Choroid plexus epithelial cell (primary cell): ENCODE measurements at regions not wholly inside any gene's neighbourhood (a gene's known extent, or its start where the extent isn't known, plus 50 kb on each side); places are given as distances from the start of the nearest gene placed in this dataset.
A peak's percentile ranks its signal among the peaks of the same experiment; 100 is the strongest.

Experiments
- DNase-seq: peaks from one replicate; pipeline ENCODE4 v3.0.0-alpha.2; 2010; ENCODE audit warnings: low read depth
- H3K4me3 ChIP-seq: 2 replicates; pipeline ENCODE4 v1.5.1; 2011; ENCODE audit warnings: low read depth, mild to moderate bottlenecking, control low read depth, low read length, moderate library complexity
- TF ChIP-seq, protein P1 (sequence below): conservative IDR thresholded peaks from 2 replicates; pipeline ENCODE4 v1.5.1; 2011; ENCODE audit warnings: low read depth, mild to moderate bottlenecking, control low read depth, inconsistent platforms, low read length, moderate library complexity

DNA sequence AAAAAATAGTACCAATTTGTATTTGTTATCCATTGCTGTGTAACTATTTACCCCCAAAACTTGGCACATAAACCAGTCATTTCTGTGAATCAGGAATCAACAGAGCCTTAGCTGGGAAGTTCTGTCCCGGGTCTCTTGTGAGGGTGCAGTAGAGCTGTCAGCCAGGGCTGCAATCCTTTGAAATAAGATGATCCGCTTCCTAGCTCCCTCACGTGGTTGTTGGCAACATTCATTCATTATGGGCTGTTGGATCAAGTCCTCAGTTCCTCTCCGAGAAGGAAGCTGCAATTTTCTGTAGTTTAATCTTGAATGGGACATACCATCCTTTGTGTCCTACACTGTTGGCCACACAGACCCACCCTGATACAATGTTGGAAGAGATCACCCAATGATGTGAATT, 277.2 kb downstream of the SUCLA2 start:
- H3K4me3 ChIP-seq, result no peak overlapping the region
- DNase-seq, result no peak
- TF ChIP-seq, protein P1, sequence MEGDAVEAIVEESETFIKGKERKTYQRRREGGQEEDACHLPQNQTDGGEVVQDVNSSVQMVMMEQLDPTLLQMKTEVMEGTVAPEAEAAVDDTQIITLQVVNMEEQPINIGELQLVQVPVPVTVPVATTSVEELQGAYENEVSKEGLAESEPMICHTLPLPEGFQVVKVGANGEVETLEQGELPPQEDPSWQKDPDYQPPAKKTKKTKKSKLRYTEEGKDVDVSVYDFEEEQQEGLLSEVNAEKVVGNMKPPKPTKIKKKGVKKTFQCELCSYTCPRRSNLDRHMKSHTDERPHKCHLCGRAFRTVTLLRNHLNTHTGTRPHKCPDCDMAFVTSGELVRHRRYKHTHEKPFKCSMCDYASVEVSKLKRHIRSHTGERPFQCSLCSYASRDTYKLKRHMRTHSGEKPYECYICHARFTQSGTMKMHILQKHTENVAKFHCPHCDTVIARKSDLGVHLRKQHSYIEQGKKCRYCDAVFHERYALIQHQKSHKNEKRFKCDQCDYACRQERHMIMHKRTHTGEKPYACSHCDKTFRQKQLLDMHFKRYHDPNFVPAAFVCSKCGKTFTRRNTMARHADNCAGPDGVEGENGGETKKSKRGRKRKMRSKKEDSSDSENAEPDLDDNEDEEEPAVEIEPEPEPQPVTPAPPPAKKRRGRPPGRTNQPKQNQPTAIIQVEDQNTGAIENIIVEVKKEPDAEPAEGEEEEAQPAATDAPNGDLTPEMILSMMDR, result no peak

DNA sequence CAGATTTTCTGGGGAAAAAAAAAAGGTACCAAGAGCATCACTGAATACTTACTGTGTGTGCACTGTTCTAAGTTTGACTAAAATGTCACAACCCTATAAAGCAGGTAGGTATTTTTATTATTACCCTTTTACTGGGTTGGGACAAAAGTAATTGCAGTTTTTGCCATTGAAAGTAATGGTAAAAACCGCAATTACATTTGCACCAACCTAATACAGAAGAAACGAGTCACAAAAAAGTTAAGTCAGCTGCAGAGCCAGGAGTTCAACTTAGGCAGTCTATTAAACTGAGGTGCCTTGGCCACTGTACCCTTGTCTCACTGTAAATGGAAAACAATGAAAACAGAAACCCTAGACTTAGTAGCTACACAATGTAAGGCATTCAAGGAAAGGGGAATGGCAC, 281.9 kb downstream of the SUCLA2 start:
- H3K4me3 ChIP-seq, result no peak overlapping the region
- TF ChIP-seq, protein P1, result no peak
- no peak for DNase-seq

DNA sequence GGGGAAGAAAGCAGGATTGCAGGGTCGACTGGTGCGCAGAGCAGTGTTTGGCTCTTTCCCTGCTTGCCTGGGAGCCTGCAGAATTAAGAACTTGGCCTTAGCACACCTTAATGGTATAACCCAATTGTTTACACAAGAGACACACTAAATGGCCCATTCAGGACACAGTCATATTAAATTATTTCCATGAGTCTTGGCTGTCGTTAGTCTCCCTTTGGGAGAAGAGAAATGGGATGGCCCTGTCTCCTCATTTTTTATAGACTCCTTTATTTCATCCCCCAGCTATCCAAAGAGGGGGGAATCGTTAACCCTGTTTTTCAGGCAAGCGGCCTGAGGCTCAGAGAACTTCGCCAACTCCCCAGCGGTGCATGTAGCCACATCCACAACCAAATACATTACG, 282.5 kb downstream of the SUCLA2 start:
- no peak overlapping the region for H3K4me3 ChIP-seq
- DNase-seq, result no peak
- TF ChIP-seq, protein P1, result no peak

DNA sequence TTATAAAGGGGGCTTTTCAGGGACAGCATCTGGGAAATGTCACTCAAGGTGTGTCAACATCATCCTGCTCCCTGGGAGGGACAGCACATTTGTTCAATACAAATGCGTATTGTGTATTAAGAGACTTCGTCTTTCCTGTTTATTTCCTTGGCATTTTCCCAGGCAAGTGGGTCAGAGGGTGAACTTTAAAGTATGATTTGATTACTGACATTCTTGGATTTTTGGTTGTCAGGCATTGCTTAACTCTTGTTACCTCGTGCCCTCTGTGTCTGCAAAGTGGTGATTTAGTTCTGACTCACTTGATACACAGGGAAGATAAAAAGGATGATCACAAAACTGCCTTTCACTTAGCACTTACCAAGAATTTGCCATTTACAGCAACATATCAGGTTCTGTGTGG, 292.7 kb downstream of the SUCLA2 start:
- TF ChIP-seq, protein P1, result no peak
- no peak overlapping the region for H3K4me3 ChIP-seq
- DNase-seq, result peak; percentile 63

- no peak overlapping the region for H3K4me3 ChIP-seq
- TF ChIP-seq, protein P1, result no peak
- no peak for DNase-seq
Observed at GRCh38 chr13:47707414-47707813, 293.7 kb downstream of the SUCLA2 start.

GRCh38 chr13:47705185-47705584, 295.9 kb downstream of the SUCLA2 start:
- TF ChIP-seq, protein P1, result no peak
- DNase-seq, result peak; percentile 44
- no peak overlapping the region for H3K4me3 ChIP-seq

DNA sequence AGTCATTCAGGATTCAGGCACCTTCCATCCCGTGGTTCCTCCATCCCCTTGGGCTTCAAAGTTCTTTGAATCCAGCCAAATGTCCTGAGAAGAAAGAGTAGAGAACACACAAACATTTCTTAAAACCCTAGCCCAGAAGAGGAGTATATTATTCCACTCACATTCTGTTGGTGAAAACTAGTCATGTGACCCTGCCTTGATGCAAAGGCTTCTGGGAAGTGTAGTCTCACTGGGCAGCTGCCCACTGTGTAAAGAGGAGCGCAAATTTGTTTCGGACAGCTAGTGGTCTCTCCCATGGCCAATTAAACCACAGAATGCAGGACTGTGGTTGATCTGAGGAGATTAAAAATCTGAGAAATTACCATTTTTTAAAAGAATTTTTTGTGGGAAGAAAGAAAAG, 304.4 kb downstream of the SUCLA2 start:
- DNase-seq, result no peak
- no peak overlapping the region for H3K4me3 ChIP-seq
- TF ChIP-seq, protein P1, result no peak
